Hematopoietic multipotent progenitor cell treated with erythropoietin and hydrocortisone succinate and interleukin-3 and kit ligand, for 17 days (in vitro differentiated cells): ENCODE measurements at regions not wholly inside any gene's neighbourhood (a gene's known extent, or its start where the extent isn't known, plus 50 kb on each side); places are given as distances from the start of the nearest gene placed in this dataset.

ENCODE experiments used
- DNase-seq: peaks from one replicate; pipeline ENCODE4 v3.0.0-alpha.2; 2015; ENCODE audit warnings: low spot score

GRCh38 chr18:73735836-73736235, 411.8 kb downstream of the FBXO15 start:
- no peak for DNase-seq

- no peak for DNase-seq
Measured at GRCh38 chr18:73733806-73734314, 413.8 kb downstream of the FBXO15 start.

GRCh38 chr18:73733376-73733775, 414.3 kb downstream of the FBXO15 start:
- no peak for DNase-seq

GRCh38 chr18:73728657-73729056, 419.0 kb downstream of the FBXO15 start:
- DNase-seq, result no peak

GRCh38 chr18:73724958-73725357, 422.7 kb downstream of the FBXO15 start:
- DNase-seq, result no peak

- no peak for DNase-seq
Measured at GRCh38 chr18:73719611-73720010, 428.0 kb downstream of the FBXO15 start.

- no peak for DNase-seq
Measured at GRCh38 chr18:73717570-73717969, 430.1 kb downstream of the FBXO15 start.

- DNase-seq, result no peak
Measured at GRCh38 chr18:73715210-73715670, 432.4 kb downstream of the FBXO15 start.

GRCh38 chr18:73714466-73714865, 433.2 kb downstream of the FBXO15 start:
- DNase-seq, result no peak

GRCh38 chr18:73711256-73711655, 436.4 kb downstream of the FBXO15 start:
- no peak for DNase-seq

GRCh38 chr18:73708591-73708990, 439.0 kb downstream of the FBXO15 start:
- DNase-seq, result no peak

GRCh38 chr18:73707035-73707434, 440.6 kb downstream of the FBXO15 start:
- DNase-seq, result no peak

- DNase-seq, result no peak
Measured at GRCh38 chr18:73697353-73697752, 450.3 kb downstream of the FBXO15 start.

GRCh38 chr18:73696698-73697097, 450.9 kb downstream of the FBXO15 start:
- no peak for DNase-seq

- no peak for DNase-seq
Measured at GRCh38 chr18:73696171-73696570, 451.5 kb downstream of the FBXO15 start.

GRCh38 chr18:73693091-73693490, 454.5 kb downstream of the FBXO15 start:
- no peak for DNase-seq

- no peak for DNase-seq
Measured at GRCh38 chr18:73691624-73692023, 456.0 kb downstream of the FBXO15 start.

- no peak for DNase-seq
Measured at GRCh38 chr18:73691118-73691517, 456.5 kb downstream of the FBXO15 start.

GRCh38 chr18:73690222-73690621, 457.4 kb downstream of the FBXO15 start:
- no peak for DNase-seq

GRCh38 chr18:73688851-73689711, 458.6 kb downstream of the FBXO15 start:
- no peak for DNase-seq

- DNase-seq, result no peak
Measured at GRCh38 chr18:73688161-73688560, 459.5 kb downstream of the FBXO15 start.

- no peak for DNase-seq
Measured at GRCh38 chr18:73684647-73685046, 463.0 kb downstream of the FBXO15 start.

GRCh38 chr18:73683409-73684238, 464.0 kb downstream of the FBXO15 start:
- no peak for DNase-seq
